ENCODE measurements at regions not wholly inside any gene's neighbourhood (a gene's known extent, or its start where the extent isn't known, plus 50 kb on each side); places are given as distances from the start of the nearest gene placed in this dataset.

DNA sequence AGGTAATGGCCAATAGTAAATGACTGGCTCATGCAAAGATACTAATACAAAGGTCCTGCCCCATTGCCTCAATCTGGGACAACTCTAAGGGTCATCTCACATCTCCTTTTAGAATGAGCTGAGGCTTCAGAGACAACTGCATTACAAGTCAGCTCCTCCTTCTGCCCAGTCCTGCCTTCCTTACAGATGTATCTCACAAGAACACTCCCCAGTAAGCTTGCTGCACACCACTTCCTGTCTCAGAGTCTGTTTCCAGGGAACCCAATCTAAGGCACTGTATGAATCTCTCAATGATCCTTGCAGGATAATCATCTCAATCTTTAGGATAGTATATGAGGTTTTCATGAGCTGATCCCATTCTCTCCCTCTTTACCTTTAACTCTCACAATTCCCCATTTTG lies 57.8 kb upstream of the ZDHHC17 start:
- no peaks in the 10 kb centered on the region for H3K9me3 ChIP-seq (ENCODE audit: low read depth, low read length, poor library complexity, severe bottlenecking)
- TF ChIP-seq, protein P1, sequence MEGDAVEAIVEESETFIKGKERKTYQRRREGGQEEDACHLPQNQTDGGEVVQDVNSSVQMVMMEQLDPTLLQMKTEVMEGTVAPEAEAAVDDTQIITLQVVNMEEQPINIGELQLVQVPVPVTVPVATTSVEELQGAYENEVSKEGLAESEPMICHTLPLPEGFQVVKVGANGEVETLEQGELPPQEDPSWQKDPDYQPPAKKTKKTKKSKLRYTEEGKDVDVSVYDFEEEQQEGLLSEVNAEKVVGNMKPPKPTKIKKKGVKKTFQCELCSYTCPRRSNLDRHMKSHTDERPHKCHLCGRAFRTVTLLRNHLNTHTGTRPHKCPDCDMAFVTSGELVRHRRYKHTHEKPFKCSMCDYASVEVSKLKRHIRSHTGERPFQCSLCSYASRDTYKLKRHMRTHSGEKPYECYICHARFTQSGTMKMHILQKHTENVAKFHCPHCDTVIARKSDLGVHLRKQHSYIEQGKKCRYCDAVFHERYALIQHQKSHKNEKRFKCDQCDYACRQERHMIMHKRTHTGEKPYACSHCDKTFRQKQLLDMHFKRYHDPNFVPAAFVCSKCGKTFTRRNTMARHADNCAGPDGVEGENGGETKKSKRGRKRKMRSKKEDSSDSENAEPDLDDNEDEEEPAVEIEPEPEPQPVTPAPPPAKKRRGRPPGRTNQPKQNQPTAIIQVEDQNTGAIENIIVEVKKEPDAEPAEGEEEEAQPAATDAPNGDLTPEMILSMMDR (conservative IDR thresholded peaks at IDR 0.05; ENCODE audit: low read depth, low read length), result no peak
- no peak for TF ChIP-seq EZH2 (IDR thresholded peaks at IDR 0.05; ENCODE audit: borderline replicate concordance, low read depth, low read length, poor library complexity, severe bottlenecking)
- H3K27me3 ChIP-seq (replicated peaks; ENCODE audit: insufficient read depth, low read depth, low read length, poor library complexity), result no peaks in the 10 kb centered on the region
- no peak overlapping the region for H3K4me3 ChIP-seq (ENCODE audit: low read depth, low read length, poor library complexity, severe bottlenecking)
- BruUV-seq (replicated peaks), result no TSS peak
- DNase-seq (ENCODE audit: low spot score), result no peak
- ChIA-PET POLR2A (ENCODE audit: low non-redundant PET) (no interaction called here), CTCF (no interaction called here)
- peaks cover 3% of the 10 kb centered on the region for H3K4me1 ChIP-seq (ENCODE audit: insufficient read depth, low read length, poor library complexity, severe bottlenecking)
- H3K27ac ChIP-seq (ENCODE audit: low read depth, low read length, poor library complexity, severe bottlenecking), result no peak overlapping the region
- intact Hi-C loops (cut with micrococcal nuclease; ENCODE audit: unreplicated experiment), result no loop called here
- no peaks in the 10 kb centered on the region for H3K36me3 ChIP-seq (ENCODE audit: insufficient read depth, low read length, poor library complexity, severe bottlenecking)

DNA sequence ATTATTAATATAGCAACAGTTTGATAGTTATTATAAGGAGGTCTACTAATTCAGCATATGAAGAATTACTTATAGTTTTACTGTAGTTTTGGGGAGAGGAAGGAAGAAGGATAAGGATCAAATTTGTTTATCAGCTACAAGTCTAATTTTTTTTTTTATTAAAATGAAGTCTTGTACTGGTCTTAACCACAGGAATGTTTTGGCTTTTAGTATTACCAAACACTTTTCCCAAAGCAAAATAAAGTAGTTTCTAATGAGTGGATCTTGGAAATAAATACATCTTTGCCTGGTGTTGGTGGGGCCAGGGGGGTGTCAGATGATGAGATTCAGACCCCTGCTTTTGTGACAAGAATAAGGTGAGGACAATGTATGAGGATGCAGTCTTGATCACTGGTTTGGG lies 57.2 kb upstream of the ZDHHC17 start:
- intact Hi-C loops (cut with micrococcal nuclease; ENCODE audit: unreplicated experiment), result no loop called here

DNA sequence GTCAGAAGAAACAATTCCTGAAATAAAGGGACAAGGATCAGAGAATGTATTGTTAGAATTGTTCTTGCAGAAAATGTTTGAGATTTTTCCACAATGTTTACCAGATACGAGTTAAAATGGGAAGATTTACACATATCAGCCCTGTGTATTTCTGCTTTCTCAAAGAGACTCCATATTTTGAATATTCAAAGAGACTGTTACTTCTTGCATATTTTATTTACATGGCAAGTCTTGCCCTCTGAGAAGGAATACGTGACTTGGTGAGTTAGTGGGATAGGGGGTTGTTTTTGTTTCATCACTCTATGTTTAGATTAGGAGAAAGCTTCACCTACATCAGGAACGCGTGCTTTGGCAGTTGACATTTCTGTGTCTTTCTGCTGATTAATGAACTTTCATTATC lies 56.1 kb upstream of the ZDHHC17 start:
- H3K27me3 ChIP-seq (replicated peaks; ENCODE audit: insufficient read depth, low read depth, low read length, poor library complexity), result no peaks in the 10 kb centered on the region
- H3K4me3 ChIP-seq (ENCODE audit: low read depth, low read length, poor library complexity, severe bottlenecking), result no peak overlapping the region
- intact Hi-C loops (cut with micrococcal nuclease; ENCODE audit: unreplicated experiment), result no loop called here
- no peak overlapping the region for H3K27ac ChIP-seq (ENCODE audit: low read depth, low read length, poor library complexity, severe bottlenecking)
- ChIA-PET CTCF (no interaction called here), POLR2A (ENCODE audit: low non-redundant PET) (no interaction called here)
- no peak for TF ChIP-seq EZH2 (IDR thresholded peaks at IDR 0.05; ENCODE audit: borderline replicate concordance, low read depth, low read length, poor library complexity, severe bottlenecking)
- TF ChIP-seq, protein P1 (conservative IDR thresholded peaks at IDR 0.05; ENCODE audit: low read depth, low read length), result no peak
- BruUV-seq (replicated peaks), result no TSS peak
- H3K9me3 ChIP-seq (ENCODE audit: low read depth, low read length, poor library complexity, severe bottlenecking), result no peaks in the 10 kb centered on the region
- DNase-seq (ENCODE audit: low spot score), result no peak
- peaks cover 3% of the 10 kb centered on the region for H3K4me1 ChIP-seq (ENCODE audit: insufficient read depth, low read length, poor library complexity, severe bottlenecking)
- no peaks in the 10 kb centered on the region for H3K36me3 ChIP-seq (ENCODE audit: insufficient read depth, low read length, poor library complexity, severe bottlenecking)

More for the DNA sequence above, 57.2 kb upstream of the ZDHHC17 start:
- Histone ChIP-seq H3K27ac (ENCODE audit: low read depth, low read length, poor library complexity, severe bottlenecking) (no peak overlapping the region), H3K9me3 (ENCODE audit: low read depth, low read length, poor library complexity, severe bottlenecking) (no peaks in the 10 kb centered on the region), H3K36me3 (ENCODE audit: insufficient read depth, low read length, poor library complexity, severe bottlenecking) (no peaks in the 10 kb centered on the region), H3K27me3 (replicated peaks; ENCODE audit: insufficient read depth, low read depth, low read length, poor library complexity) (no peaks in the 10 kb centered on the region), H3K4me1 (ENCODE audit: insufficient read depth, low read length, poor library complexity, severe bottlenecking) (peaks cover 3% of the 10 kb centered on the region), H3K4me3 (ENCODE audit: low read depth, low read length, poor library complexity, severe bottlenecking) (no peak overlapping the region)
- DNase-seq (ENCODE audit: low spot score), result no peak
- BruUV-seq (replicated peaks), result no TSS peak
- ChIA-PET POLR2A (ENCODE audit: low non-redundant PET) (no interaction called here), CTCF (no interaction called here)
- TF ChIP-seq, protein P1 (conservative IDR thresholded peaks at IDR 0.05; ENCODE audit: low read depth, low read length), result no peak

Data from A673 (cell line).